ENCODE measurements at regions not wholly inside any gene's neighbourhood (a gene's known extent, or its start where the extent isn't known, plus 50 kb on each side); places are given as distances from the start of the nearest gene placed in this dataset.

DNA sequence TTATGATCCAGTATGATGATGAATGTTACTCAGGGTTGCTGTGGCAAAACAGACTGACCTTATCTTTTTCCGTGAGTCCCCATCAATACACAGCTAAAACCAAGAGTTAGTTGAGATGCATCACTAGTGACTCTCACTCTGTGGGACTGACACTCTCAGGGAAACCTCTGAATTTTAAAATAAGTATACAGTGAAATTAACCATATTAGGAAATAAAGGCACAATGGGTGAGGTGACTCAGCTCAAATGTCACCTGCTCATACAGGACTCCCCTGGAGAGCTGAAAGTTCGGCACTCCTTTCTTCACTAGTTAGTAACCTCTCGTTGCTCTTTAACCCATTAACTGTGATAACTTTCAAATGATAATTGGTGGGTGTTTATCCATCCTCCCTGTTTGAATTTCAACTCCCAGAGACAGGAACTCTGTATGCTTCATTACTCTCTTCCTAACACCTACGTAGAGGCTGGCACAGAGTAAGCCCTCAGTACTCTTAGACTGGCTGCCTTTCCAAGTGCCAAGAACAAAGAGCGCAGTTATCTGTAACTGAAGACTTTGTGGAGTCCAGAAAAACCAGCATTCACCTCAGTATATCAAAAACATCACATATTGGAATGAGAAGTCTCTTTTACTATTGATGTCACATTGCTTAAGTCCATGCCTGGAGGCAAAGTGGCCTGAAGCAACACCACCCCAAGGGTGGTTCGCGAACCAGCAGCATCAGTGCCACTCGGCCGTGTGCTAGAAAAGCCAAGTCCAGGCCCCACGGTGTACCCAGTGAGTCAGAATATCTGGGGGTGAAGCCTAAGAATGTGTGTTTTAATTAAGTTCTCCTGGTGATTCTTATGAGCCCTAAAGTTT, 91.1 kb downstream of the NIBAN1 start:
- DNase-seq: no peak

DNA sequence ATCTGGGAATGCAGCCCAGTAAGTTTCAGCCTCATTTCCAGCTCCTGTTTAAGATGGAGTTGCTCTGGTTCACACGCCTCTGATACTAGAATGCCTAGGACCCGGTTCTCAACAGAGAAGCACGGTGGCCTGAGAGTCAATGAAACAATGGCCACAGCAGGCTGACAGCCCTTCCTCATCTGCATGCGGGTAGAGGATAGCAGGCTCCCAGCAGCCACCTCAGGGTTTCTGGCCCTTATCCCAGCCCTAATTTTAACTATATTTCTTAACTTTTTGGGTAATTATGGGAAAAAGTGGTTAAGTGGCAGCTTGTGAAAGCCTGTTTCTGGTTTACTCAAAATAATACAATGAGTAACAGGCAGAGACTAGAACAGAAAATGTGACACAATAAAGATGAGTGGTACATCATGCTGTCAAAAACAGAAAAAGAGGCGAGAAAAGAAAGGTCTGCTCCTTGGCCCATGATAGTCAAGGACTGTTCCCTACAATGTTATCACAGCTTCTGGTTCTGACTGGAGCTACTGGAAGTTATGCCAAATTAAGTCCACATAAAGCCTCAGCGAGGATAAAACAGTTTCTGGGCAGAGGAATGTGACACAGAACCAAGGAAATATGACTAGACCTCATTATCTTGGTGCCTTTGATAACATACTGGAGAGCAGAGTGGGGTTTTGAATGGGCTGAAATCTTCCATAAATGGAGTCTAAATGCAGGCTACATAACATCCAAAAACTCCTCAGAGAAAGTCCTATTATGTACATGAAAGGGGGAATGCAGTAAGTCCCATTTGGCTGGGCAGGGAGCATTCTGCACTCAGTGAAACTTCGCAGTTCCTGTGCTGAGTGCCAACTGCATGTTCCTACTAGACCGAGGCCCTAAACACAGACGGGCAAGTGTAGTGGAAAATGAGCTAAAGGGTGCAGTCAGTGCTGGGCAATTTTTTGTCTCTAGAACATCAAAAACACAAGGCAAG, 92.1 kb downstream of the NIBAN1 start:
- DNase-seq: no peak

- no peak for DNase-seq
These were observed 94.3 kb downstream of the NIBAN1 start for GRCh38 chr1:184879876-184880557.

- DNase-seq: no peak
These were observed 95.7 kb downstream of the NIBAN1 start for GRCh38 chr1:184878602-184879001.

DNA sequence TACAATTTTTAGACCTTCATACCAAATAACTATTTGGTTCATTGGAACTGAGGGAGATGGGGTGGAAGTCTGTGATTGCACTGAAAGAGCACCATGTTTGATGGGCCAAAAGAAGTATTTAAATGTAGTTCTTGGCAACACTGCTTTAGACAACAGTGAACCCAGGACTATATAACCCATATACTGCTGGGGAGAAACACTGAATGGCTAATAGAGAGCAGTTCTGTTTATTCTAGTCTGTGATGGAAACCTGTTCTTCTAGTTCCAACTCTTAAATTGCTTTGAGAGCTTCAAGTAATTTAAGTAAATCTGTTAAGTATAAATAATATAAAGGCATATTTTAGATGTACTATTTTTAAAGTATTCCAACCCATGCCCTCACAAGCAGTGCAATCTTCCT, 96.3 kb downstream of the NIBAN1 start:
- no peak for DNase-seq

DNA sequence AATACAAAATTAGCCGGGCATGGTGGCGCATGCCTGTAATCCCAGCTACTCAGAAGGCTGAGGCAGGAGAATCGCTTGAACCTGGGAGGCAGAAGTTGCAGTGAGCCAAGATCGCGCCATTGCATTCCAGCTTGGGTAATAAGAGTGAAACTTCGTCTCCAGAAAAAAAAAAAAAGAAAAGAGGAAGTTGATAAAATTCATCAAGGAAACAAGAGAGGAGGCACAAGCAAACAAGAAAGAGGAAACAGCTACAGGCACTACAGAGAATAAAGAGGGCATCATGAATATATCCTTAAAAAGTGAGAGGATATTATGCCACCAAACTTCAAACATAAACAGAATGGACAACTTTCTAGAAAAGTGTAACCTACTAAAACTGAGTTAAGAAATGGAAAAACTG, 98.3 kb downstream of the NIBAN1 start:
- peak; percentile 73 for DNase-seq

DNA sequence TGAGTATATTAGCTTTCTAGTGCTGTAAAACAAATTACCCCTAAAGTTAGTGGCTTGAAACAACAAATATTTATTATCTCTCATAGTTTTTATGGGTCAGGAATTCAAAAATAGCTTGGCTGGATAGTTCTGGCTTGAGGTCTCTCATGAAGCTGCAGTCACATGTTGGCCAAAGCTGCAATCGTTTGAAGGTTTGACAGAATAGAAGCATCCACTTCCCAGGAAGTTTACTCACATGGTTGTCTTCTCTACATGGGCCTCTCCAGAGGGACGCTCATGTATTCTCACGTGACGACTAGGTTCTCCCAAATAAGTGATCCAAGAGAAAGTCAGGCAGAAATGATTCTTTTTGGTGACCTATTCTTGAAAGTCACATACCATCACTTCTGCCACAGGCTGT, 99.1 kb downstream of the NIBAN1 start:
- no peak for DNase-seq

- DNase-seq: no peak
These were observed 104.0 kb downstream of the NIBAN1 start for GRCh38 chr1:184870319-184870718.

DNA sequence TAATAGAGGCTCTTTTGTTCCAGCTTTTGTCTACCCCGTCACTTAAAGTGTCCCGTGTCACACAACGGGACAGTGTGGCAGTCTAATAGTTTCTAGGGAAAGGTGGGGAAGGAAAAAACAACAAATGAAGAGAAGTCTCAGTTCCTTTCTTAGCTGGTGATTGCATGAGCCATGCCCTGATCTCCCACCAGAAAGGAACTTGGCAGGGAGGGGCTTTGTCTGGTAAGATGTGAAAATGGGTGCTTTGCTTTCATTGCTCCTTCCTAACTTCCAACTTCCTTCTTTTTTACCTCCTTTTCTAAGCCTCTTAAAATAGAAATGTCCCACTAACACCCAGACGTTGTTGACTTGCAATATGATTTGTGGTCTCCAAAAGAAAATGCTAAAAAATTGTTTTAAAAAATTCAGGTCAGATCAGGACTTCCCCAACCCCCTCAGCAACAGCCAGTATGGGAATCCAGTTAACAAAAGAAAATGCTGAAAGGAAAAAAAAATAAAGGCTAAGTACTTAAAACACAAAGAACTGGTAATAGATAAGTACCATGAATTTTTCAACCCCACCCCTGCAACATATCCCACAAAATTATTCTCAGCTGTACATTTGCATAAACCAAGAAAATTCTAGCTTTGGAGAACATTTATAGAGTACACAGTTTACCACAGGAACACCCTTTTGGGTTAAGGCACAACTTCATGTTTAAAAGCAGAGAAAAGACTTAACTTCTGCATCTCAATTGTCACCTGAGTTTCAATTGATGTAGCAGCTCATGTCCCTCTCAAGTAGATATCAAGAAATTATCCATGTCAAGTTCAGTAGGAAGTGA, 106.2 kb downstream of the NIBAN1 start:
- DNase-seq: peak; percentile 43

DNA sequence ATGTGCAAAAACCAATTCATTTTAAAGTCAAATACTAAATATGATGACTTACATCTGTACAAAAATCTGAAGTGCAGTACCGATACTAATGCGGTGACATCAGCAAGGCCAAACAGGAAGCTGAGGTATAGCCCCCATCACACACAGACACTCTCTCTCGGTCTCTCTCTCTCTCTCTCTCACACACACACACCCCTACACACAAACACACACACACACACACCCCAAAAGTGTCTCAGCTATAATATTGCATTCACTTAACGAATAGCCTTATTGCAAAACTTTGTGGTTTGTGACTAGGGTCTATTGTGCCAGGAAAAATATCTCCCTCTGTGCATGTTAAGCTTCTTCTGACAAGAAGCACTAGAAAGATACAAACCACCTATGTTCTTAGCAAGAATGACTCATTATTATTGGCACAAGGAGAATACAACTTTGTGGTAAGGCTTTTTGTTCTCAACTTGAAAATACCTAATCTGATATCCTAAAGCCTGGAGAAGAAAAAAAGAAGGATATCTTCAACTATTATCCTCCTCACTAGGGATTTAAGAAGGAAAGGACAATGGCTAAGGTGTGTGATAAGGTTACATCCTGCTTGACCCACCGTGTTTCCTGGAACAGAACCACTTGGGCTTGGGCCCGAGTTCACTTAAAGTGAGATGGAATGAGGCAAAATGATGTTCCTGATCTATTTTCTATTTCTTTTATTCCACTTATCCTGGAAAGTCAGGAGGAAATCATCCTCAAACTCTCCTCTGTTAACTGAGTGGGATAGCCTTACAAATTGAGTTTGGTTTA, 107.1 kb downstream of the NIBAN1 start:
- DNase-seq: peak; percentile 92

GRCh38 chr1:184866586-184866985, 107.7 kb downstream of the NIBAN1 start:
- DNase-seq: no peak

DNA sequence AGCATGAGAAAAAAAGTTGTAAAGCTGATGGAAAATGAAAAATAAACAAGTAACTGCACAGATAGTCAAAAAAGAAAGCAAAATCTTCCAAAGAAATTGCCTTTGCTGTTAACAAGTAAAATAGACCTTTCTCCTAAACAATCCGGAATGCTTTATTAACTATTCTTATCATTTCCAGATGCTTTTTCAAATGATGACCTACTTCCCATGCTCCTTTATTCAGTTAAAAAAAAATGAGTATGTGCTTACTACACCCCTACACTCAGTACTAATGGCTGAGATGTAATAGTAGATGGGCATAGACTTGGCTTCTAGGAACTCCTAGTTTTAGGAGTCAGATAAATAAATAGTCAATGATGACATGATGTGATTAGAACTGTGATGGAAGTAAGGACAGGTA, 108.5 kb downstream of the NIBAN1 start:
- no peak for DNase-seq

GRCh38 chr1:184861755-184862336, 107.2 kb upstream of the EDEM3 start:
- DNase-seq: no peak

DNA sequence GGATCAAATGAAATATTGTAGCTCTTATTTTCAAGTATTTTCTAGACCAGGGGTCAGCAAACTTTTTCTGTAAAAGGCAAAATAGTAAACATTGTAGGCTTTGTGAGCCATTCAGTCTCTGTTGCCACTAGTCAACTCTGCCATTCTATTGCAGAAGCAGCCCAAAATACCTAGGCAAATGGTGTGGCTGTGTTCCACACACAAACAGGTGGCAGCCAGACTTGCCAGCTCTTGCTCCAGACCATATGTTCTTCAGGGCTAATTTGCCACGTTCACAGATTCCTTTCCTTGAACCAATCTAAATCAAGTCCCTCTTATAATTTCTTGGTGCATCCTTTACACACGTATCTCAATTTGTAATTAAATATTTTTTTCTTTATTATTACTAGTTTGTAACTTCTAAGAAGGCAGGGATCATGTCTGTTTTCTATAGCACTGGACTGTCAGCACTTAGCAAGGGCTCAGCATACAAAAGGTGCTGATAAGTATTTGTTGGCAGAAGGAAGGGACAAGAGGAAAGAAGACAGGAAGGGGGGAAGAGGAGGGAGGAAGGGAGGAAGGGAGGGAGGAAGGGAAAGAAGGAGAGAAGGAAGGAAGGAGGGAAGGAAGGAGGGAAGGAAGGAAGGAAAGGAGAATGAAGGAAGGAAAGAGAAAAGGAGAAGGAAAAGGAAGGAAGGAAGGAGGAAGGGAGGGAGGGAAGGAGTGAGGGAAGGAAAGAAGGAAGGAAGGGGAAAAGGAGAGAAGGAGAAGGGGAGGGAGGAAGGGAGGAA, 106.5 kb upstream of the EDEM3 start:
- no peak for DNase-seq

DNA sequence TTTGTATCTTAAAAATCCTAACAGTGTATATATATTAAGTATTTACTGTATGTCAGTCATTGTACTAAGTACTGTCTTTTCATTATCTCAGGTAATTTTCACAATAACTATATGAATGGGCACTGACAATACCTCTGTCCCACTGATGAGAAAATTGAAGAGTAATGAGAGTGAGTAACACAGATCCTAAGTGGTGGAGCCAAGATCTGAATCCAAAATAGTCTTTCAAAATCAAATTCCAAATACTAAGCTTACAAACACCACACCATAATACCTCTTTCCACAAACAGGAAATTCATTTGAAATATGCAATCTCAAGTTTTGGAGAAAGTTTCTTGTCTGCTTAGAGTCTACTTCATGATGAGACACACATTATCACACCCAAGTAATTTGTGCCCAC, 105.9 kb upstream of the EDEM3 start:
- DNase-seq: no peak

GRCh38 chr1:184859381-184860105, 104.9 kb upstream of the EDEM3 start:
- no peak for DNase-seq

DNA sequence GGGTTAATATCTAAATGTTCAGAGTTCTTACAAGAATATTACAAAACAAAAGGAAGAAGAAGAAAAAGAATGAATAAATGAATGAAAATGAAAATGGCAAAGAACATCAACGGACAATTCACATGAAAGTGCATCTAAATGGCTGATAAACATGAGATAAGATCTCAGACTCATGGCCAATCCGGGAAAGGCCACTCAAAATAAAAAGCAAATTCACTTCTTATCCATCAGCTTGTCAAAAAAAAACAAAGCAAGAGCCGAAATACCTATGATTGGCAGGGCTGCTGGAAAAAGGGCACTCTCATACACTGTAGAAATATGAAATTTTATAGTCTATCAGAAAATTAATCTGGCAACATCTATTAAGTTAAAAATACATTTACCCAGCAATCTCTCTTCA, 103.6 kb upstream of the EDEM3 start:
- DNase-seq: no peak

- DNase-seq: peak; percentile 28
These were observed 100.0 kb upstream of the EDEM3 start for GRCh38 chr1:184854496-184855140.

GRCh38 chr1:184854036-184854435, 99.4 kb upstream of the EDEM3 start:
- DNase-seq: no peak
